ENCODE measurements at regions not wholly inside any gene's neighbourhood (a gene's known extent, or its start where the extent isn't known, plus 50 kb on each side); places are given as distances from the start of the nearest gene placed in this dataset.

- no peak for DNase-seq (ENCODE audit: low read depth)
- no peak overlapping the region for H3K4me3 ChIP-seq (ENCODE audit: low read depth, low read length)
- TF ChIP-seq, protein P1, sequence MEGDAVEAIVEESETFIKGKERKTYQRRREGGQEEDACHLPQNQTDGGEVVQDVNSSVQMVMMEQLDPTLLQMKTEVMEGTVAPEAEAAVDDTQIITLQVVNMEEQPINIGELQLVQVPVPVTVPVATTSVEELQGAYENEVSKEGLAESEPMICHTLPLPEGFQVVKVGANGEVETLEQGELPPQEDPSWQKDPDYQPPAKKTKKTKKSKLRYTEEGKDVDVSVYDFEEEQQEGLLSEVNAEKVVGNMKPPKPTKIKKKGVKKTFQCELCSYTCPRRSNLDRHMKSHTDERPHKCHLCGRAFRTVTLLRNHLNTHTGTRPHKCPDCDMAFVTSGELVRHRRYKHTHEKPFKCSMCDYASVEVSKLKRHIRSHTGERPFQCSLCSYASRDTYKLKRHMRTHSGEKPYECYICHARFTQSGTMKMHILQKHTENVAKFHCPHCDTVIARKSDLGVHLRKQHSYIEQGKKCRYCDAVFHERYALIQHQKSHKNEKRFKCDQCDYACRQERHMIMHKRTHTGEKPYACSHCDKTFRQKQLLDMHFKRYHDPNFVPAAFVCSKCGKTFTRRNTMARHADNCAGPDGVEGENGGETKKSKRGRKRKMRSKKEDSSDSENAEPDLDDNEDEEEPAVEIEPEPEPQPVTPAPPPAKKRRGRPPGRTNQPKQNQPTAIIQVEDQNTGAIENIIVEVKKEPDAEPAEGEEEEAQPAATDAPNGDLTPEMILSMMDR (IDR thresholded peaks at IDR 0.05; ENCODE audit: insufficient read depth, low read depth, low read length, missing control alignments): no peak
These were observed 305.7 kb upstream of the NRIP1 start for GRCh38 chr21:15370462-15370975.

DNA sequence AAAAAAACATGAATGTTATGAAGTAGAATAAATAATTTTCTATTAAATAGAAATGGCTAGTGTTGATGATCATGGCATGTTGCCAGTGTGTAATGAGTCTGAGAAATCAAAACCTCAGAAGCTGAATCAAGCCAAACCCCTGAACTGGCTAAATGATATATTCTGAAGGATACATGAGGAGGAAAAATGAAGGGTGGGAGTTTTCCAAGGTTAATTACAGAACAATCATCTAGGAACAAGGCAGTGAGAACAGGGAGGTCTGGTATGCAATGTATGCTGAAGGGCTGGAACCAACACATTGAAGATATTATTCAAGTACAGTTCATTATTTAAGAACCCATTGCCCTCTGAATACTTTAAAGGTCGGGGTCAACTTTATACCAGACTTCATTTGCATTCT, 309.1 kb upstream of the NRIP1 start:
- TF ChIP-seq, protein P1 (IDR thresholded peaks at IDR 0.05; ENCODE audit: insufficient read depth, low read depth, low read length, missing control alignments): no peak
- DNase-seq (ENCODE audit: low read depth): no peak
- no peak overlapping the region for H3K4me3 ChIP-seq (ENCODE audit: low read depth, low read length)

DNA sequence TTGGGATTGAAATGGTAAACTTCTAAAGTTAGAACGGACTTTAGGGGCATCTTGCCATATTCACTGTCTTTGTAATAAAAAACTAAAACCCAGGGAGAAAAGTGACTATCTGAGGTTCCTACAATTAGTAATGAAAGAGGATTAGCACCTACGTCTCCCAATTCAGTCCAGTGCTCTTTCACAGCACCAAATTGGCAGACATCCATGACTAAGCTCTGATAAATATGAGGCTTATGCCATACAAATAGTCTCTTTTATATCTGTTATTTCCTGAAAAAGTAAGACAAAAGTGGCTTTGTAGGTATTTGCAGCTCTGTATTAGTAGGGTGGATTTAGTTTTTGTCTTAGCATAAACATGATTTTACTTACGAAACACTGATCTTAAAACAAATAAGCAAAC, 315.0 kb upstream of the NRIP1 start:
- DNase-seq (ENCODE audit: low read depth): no peak
- H3K4me3 ChIP-seq (ENCODE audit: low read depth, low read length): no peak overlapping the region
- TF ChIP-seq, protein P1 (IDR thresholded peaks at IDR 0.05; ENCODE audit: insufficient read depth, low read depth, low read length, missing control alignments): no peak

DNA sequence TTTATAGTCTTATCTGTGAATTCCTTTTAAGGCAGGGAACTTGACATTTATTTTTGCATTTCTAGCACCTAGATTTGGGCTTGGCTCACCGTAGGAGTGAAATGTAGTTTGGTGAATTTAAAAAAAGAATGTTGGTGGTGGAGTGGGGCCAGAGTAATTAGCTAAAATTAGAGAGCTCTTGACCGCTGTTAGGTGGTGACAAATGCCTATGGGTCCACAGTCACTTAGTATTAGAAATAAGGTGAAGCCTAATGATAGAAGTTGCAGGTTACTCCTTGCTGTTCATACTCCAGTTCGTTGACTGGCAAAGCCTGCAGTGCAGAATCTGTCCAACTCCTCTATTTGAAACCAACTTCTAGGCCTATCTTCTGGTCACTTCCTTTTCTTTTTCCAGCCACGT, 318.8 kb upstream of the NRIP1 start:
- TF ChIP-seq, protein P1 (IDR thresholded peaks at IDR 0.05; ENCODE audit: insufficient read depth, low read depth, low read length, missing control alignments): no peak
- H3K4me3 ChIP-seq (ENCODE audit: low read depth, low read length): no peak overlapping the region
- no peak for DNase-seq (ENCODE audit: low read depth)

GRCh38 chr21:15390049-15390448, 325.2 kb upstream of the NRIP1 start:
- DNase-seq (ENCODE audit: low read depth): no peak
- no peak overlapping the region for H3K4me3 ChIP-seq (ENCODE audit: low read depth, low read length)
- TF ChIP-seq, protein P1 (IDR thresholded peaks at IDR 0.05; ENCODE audit: insufficient read depth, low read depth, low read length, missing control alignments): no peak

DNA sequence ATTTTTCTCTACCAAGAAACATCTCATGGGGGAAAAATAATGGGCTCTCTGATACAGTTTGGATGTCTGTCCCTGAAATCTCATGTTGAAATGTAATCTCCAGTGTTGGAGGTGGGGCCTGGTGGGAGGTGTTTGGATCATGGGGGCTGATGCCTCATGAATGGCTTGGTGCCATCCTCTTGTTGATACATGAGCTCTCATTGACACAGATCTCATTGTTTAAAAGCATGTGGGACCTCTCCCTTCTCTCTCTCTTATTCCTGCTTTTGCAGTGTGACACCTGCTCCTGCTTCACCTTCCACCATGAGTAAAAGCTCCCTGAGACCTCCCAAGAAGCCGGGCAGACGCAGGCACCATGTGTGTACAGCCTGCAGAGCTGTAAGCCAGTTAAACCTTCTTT, 332.5 kb upstream of the NRIP1 start:
- no peak overlapping the region for H3K4me3 ChIP-seq (ENCODE audit: low read depth, low read length)
- no peak for DNase-seq (ENCODE audit: low read depth)

DNA sequence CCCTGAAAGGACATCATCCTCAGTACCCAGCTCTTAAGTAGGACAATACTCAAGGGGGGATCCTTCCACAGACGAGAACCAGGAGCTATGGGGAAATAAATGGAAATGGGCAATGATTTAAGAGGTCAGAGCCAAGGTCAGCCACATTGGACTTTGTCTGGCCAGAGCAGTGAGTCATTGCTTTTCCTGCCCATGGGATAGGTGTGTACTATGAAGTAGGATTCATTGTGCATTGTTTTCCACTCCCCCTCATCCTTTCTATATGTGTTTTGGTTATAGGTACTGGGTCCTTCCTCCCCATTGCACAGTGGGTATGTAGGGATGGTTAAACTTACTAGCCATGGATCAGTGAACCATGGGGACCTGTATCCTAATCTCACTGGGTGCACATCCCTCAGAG, 328.9 kb upstream of the USP25 start:
- no peak overlapping the region for H3K4me3 ChIP-seq (ENCODE audit: low read depth, low read length)
- no peak for DNase-seq (ENCODE audit: low read depth)
- TF ChIP-seq, protein P1 (IDR thresholded peaks at IDR 0.05; ENCODE audit: insufficient read depth, low read depth, low read length, missing control alignments): no peak

More for the DNA sequence above, 332.5 kb upstream of the NRIP1 start:
- TF ChIP-seq, protein P1 (IDR thresholded peaks at IDR 0.05; ENCODE audit: insufficient read depth, low read depth, low read length, missing control alignments): no peak

Data from GM12865 (cell line).